ENCODE measurements at regions not wholly inside any gene's neighbourhood (a gene's known extent, or its start where the extent isn't known, plus 50 kb on each side); places are given as distances from the start of the nearest gene placed in this dataset.

DNA sequence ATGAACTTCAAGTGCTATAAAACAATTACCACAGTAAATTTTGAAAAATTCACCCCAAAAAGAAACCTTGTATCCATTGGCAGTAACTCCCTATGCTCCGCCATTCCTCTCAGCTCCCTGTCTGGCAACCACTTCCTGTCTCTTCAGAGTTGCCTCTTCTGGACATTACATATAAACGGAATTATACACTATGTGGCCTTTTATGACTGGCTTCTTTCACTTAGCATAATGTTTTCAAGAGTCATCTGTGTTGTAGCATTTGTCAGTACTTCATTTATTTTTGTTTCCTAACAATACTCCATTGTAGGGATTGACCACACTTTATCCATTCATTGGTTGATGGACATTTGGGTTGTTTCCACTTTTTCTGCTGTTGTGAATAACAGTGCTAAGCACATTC lies 50.1 kb downstream of the CEP43 start:
- Mint-ChIP-seq H3K27ac (ENCODE audit: low read depth) (no peak overlapping the region), H3K27me3 (no peaks in the 10 kb centered on the region), H3K4me3 (no peak overlapping the region), H3K36me3 (ENCODE audit: insufficient read depth) (peaks cover 2% of the 10 kb centered on the region), H3K9me3 (no peaks in the 10 kb centered on the region), H3K4me1 (peaks cover 17% of the 10 kb centered on the region)
- DNase-seq (ENCODE audit: low spot score in 2 of 2) (no peak), ATAC-seq (replicated peaks; ENCODE audit: extremely low read depth, poor library complexity, severe bottlenecking) (no peak)

DNA sequence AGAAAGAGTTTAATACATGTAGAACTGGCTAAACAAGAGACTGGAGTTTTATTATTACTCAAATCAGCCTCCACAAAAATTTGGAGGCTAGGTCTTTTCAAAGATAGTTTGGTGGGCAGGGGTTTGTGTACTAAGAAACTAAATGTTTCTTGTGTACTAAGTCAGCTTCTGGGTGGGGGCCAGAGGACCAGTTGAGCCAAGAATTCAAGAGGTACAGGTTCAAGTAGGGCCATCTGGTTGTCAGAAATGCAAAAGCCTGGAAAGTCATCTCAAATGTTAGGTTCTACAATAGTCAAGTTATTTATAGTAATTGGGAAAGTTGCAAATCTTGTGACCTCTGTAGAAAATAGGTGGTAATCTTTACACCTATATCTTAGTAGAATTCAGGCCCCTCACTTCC lies 51.7 kb downstream of the CEP43 start:
- no peaks in the 10 kb centered on the region for H3K9me3 Mint-ChIP-seq
- no peaks in the 10 kb centered on the region for H3K27me3 Mint-ChIP-seq
- H3K27ac Mint-ChIP-seq (ENCODE audit: low read depth): no peak overlapping the region
- no peaks in the 10 kb centered on the region for H3K36me3 Mint-ChIP-seq (ENCODE audit: insufficient read depth)
- peaks cover 17% of the 10 kb centered on the region for H3K4me1 Mint-ChIP-seq
- ATAC-seq (replicated peaks; ENCODE audit: extremely low read depth, poor library complexity, severe bottlenecking): no peak
- DNase-seq (ENCODE audit: low spot score in 2 of 2): no peak
- no peak overlapping the region for H3K4me3 Mint-ChIP-seq

DNA sequence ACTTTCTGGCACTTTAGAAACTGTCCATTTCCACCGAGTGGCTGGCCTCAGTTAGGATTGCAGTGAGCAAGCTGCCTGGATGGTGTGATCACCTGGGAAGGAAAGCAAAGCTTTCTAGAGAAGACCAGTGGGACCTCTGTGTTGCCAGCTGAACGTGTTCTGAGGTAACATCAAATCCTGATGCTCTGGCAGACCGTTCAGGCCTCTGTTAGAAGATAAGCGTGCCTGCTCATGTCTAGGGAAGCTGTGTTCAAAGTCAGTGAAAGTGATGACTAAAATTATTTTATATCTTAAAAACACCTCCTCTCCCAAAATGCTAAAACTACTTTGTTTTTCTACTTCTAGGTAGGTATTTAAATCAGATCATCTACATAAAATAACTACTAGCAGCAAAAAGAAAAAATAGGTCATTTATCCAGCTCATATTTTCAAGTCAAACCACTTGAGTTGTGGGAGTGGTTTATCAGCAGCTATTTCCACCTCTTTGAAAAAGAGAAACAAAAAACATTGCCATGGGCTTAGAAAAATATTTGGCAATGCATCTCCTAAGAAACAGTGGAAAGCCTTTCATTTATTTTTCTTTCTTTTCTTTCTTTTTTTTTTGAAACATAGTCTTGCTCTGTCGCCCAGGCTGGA lies 54.8 kb downstream of the CEP43 start:
- Mint-ChIP-seq H3K4me1 (no peaks in the 10 kb centered on the region), H3K4me3 (no peak overlapping the region), H3K27me3 (peaks cover 9% of the 10 kb centered on the region), H3K36me3 (ENCODE audit: insufficient read depth) (peaks cover 2% of the 10 kb centered on the region), H3K9me3 (no peaks in the 10 kb centered on the region), H3K27ac (ENCODE audit: low read depth) (no peak overlapping the region)
- no peak for DNase-seq (ENCODE audit: low spot score in 2 of 2)
- no peak for ATAC-seq (replicated peaks; ENCODE audit: extremely low read depth, poor library complexity, severe bottlenecking)

DNA sequence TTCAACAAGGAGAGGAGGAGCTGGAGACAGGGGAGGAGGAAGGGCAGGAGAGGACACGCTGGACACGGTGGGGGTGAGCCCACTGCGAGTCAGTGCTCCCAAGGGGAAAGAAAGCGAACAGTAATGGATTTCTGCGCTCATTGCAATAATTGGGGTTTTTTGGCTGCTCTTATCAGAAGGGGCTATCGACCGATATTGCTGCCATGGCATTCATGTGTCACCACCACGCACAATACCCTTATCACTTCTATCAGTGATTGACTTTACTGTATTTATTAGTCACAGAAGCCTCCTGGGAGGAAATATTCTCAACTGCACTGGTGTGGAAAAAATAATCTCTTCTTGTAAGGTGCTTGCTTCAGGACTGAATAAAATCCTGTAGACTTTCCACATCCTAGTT lies 55.8 kb downstream of the CEP43 start:
- Mint-ChIP-seq H3K4me3 (no peak overlapping the region), H3K27ac (ENCODE audit: low read depth) (no peak overlapping the region), H3K4me1 (no peaks in the 10 kb centered on the region), H3K27me3 (peaks cover 9% of the 10 kb centered on the region), H3K36me3 (ENCODE audit: insufficient read depth) (peaks cover 2% of the 10 kb centered on the region), H3K9me3 (no peaks in the 10 kb centered on the region)
- no peak for ATAC-seq (replicated peaks; ENCODE audit: extremely low read depth, poor library complexity, severe bottlenecking)
- no peak for DNase-seq (ENCODE audit: low spot score in 2 of 2)

DNA sequence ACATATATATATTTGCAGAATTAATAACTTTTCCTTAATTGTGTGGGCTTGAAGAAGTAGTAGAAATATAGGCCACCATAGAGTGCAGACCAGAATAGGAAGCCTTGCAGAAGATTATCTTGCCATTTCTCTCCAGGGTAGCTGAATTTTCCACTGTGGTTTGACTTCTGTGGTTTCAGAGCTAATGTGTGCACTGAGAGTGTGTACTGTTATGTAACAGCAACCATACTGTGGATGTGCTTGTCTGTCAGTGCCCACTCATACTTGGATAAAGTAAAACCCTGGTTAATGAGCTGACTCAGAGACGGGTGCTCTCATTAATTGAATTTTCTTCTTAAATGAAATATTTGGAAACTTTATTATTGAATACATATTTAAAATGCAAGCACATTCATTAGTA lies 57.2 kb downstream of the CEP43 start:
- H3K27me3 Mint-ChIP-seq: peaks cover 9% of the 10 kb centered on the region
- DNase-seq (ENCODE audit: low spot score in 2 of 2) (no peak), ATAC-seq (replicated peaks; ENCODE audit: extremely low read depth, poor library complexity, severe bottlenecking) (peak; percentile 86)
- H3K4me3 Mint-ChIP-seq: no peak overlapping the region
- no peaks in the 10 kb centered on the region for H3K9me3 Mint-ChIP-seq
- H3K36me3 Mint-ChIP-seq (ENCODE audit: insufficient read depth): peaks cover 2% of the 10 kb centered on the region
- no peaks in the 10 kb centered on the region for H3K4me1 Mint-ChIP-seq
- H3K27ac Mint-ChIP-seq (ENCODE audit: low read depth): no peak overlapping the region

DNA sequence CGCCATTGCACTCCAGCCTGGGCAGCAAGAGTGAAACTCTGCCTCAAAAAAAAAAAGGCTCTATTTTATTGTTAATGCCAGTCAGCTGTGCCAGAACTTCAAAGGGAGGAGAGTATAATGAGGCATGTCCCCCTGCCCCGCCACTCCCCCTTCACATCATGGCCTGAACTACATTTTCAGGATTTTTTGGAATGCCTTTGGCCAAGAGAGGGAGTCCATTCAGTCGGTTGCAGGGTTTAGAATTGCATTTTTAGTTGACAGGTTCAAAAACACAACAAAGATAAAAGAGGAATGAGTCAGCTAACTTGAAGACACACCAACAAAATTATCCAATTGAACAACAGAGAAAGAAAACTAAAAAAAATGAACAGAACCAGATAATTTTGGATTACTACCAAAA lies 59.1 kb downstream of the CEP43 start:
- DNase-seq (ENCODE audit: low spot score in 2 of 2) (no peak), ATAC-seq (replicated peaks; ENCODE audit: extremely low read depth, poor library complexity, severe bottlenecking) (no peak)
- no peak overlapping the region for H3K4me3 Mint-ChIP-seq
- no peak overlapping the region for H3K27ac Mint-ChIP-seq (ENCODE audit: low read depth)
- peaks cover 20% of the 10 kb centered on the region for H3K27me3 Mint-ChIP-seq
- H3K4me1 Mint-ChIP-seq: no peaks in the 10 kb centered on the region
- peaks cover 2% of the 10 kb centered on the region for H3K36me3 Mint-ChIP-seq (ENCODE audit: insufficient read depth)
- no peaks in the 10 kb centered on the region for H3K9me3 Mint-ChIP-seq

Data from central memory CD8-positive, alpha-beta T cell (primary cell).